Neural progenitor cell (in vitro differentiated cells): ENCODE measurements at regions not wholly inside any gene's neighbourhood (a gene's known extent, or its start where the extent isn't known, plus 50 kb on each side); places are given as distances from the start of the nearest gene placed in this dataset.

Experiments used
- DNase-seq: peaks from one replicate; pipeline ENCODE4 v3.0.0-alpha.2; 2016; ENCODE audit warnings: low spot score
- H2AFZ ChIP-seq: fragments of 200-600 bp; sonication (generic); replicated peaks from 2 replicates; pipeline ENCODE4 v1.6.1; 2016; ENCODE audit warnings: antibody characterized with exemption
- H3F3A ChIP-seq: fragments of 200-600 bp; sonication (generic); 2 replicates; pipeline ENCODE4 v1.6.1; 2016; ENCODE audit warnings: antibody characterized with exemption, low read depth
- H3K27ac ChIP-seq: fragments of 200-600 bp; sonication (generic); 2 replicates; pipeline ENCODE4 v1.5.1; 2016; ENCODE audit warnings: mild to moderate bottlenecking
- H3K27me3 ChIP-seq: fragments of 200-600 bp; sonication (generic); 2 replicates; pipeline ENCODE4 v1.6.1; 2016; ENCODE audit warnings: mild to moderate bottlenecking, moderate library complexity
- H3K36me3 ChIP-seq: fragments of 200-600 bp; sonication (generic); 2 replicates; pipeline ENCODE4 v1.5.1; 2016
- H3K4me1 ChIP-seq: fragments of 200-600 bp; sonication (generic); 2 replicates; pipeline ENCODE4 v1.6.1; 2016; ENCODE audit warnings: mixed run types
- H3K4me2 ChIP-seq: fragments of 200-600 bp; sonication (generic); 2 replicates; pipeline ENCODE4 v1.6.1; 2016
- H3K4me3 ChIP-seq: fragments of 200-600 bp; sonication (generic); 2 replicates; pipeline ENCODE4 v1.5.1; 2016
- H3K79me2 ChIP-seq: fragments of 200-600 bp; sonication (generic); 2 replicates; pipeline ENCODE4 v1.6.1; 2016; ENCODE audit warnings: low read depth
- H3K9ac ChIP-seq: fragments of 200-600 bp; sonication (generic); 2 replicates; pipeline ENCODE4 v1.6.1; 2016
- H3K9me3 ChIP-seq: fragments of 200-600 bp; sonication (generic); 2 replicates; pipeline ENCODE4 v1.5.1; 2016; ENCODE audit warnings: low read depth
- H4K20me1 ChIP-seq: fragments of 200-600 bp; sonication (generic); 2 replicates; pipeline ENCODE4 v1.6.1; 2016; ENCODE audit warnings: low read depth
- H3K27ac Mint-ChIP-seq: 3 replicates; pipeline ENCODE4 v1.8.0; 2021; ENCODE audit warnings: mixed read lengths
- H3K27me3 Mint-ChIP-seq: 2 replicates; pipeline ENCODE4 v1.8.0; 2022; ENCODE audit warnings: low read depth, mild to moderate bottlenecking, inconsistent platforms, moderate library complexity, mixed read lengths; ENCODE audit not compliant: insufficient read depth
- H3K36me3 Mint-ChIP-seq: 3 replicates; pipeline ENCODE4 v1.8.0; 2021; ENCODE audit warnings: mixed read lengths
- H3K4me1 Mint-ChIP-seq: 3 replicates; pipeline ENCODE4 v1.8.0; 2021; ENCODE audit warnings: mixed read lengths
- H3K4me3 Mint-ChIP-seq: 3 replicates; pipeline ENCODE4 v1.8.0; 2021; ENCODE audit warnings: mild to moderate bottlenecking, moderate library complexity, mixed read lengths
- H3K9me3 Mint-ChIP-seq: 3 replicates; pipeline ENCODE4 v1.8.0; 2020; ENCODE audit warnings: mixed read lengths
- CTCF ChIP-seq: fragments of 200-600 bp; sonication (generic); IDR thresholded peaks from 2 replicates; pipeline ENCODE4 v1.5.1; 2017; ENCODE audit warnings: antibody characterized with exemption, mild to moderate bottlenecking
- EZH2 ChIP-seq: fragments of 200-600 bp; sonication (generic); IDR thresholded peaks from 2 replicates; pipeline ENCODE4 v1.6.1; 2017; ENCODE audit warnings: antibody characterized with exemption, mild to moderate bottlenecking, moderate library complexity
- EZH2phosphoT487 ChIP-seq: fragments of 200-600 bp; sonication (generic); IDR thresholded peaks from 2 replicates; pipeline ENCODE4 v1.6.1; 2017; ENCODE audit warnings: antibody characterized with exemption

GRCh38 chr4:177016541-177017141, 223.9 kb upstream of the VEGFC start:
- Histone ChIP-seq H3K27ac (no peak overlapping the region), H4K20me1 (no peaks in the 10 kb centered on the region), H3K4me3 (no peak overlapping the region), H3K27me3 (no peaks in the 10 kb centered on the region), H3K9me3 (no peaks in the 10 kb centered on the region), H3K79me2 (no peaks in the 10 kb centered on the region), H3K36me3 (no peaks in the 10 kb centered on the region), H3K4me2 (no peak overlapping the region), H3K9ac (no peak overlapping the region), H3F3A (no peaks in the 10 kb centered on the region), H3K4me1 (no peaks in the 10 kb centered on the region), H2AFZ (no peak overlapping the region)
- no peak overlapping the region for H3K4me3 Mint-ChIP-seq
- TF ChIP-seq CTCF (no peak), EZH2phosphoT487 (no peak), EZH2 (no peak)
- peaks cover 2% of the 10 kb centered on the region for H3K36me3 Mint-ChIP-seq
- H3K27ac Mint-ChIP-seq: no peak overlapping the region
- peaks cover 26% of the 10 kb centered on the region for H3K9me3 Mint-ChIP-seq
- no peak for DNase-seq
- H3K4me1 Mint-ChIP-seq: no peaks in the 10 kb centered on the region
- no peaks in the 10 kb centered on the region for H3K27me3 Mint-ChIP-seq

GRCh38 chr4:177023951-177024350, 231.2 kb upstream of the VEGFC start:
- DNase-seq: no peak
- Mint-ChIP-seq H3K27ac (no peak overlapping the region), H3K36me3 (no peaks in the 10 kb centered on the region), H3K9me3 (peaks cover 14% of the 10 kb centered on the region), H3K27me3 (no peaks in the 10 kb centered on the region), H3K4me3 (no peak overlapping the region), H3K4me1 (no peaks in the 10 kb centered on the region)
- H3K4me3 ChIP-seq: no peak overlapping the region
- no peaks in the 10 kb centered on the region for H4K20me1 ChIP-seq
- H3K79me2 ChIP-seq: no peaks in the 10 kb centered on the region
- no peaks in the 10 kb centered on the region for H3K4me1 ChIP-seq
- H3K36me3 ChIP-seq: no peaks in the 10 kb centered on the region
- H3K27ac ChIP-seq: no peak overlapping the region
- H3F3A ChIP-seq: no peaks in the 10 kb centered on the region
- H2AFZ ChIP-seq: no peak overlapping the region
- H3K9me3 ChIP-seq: no peaks in the 10 kb centered on the region
- no peak for TF ChIP-seq CTCF
- TF ChIP-seq EZH2: no peak
- no peak for TF ChIP-seq EZH2phosphoT487
- no peak overlapping the region for H3K9ac ChIP-seq
- no peaks in the 10 kb centered on the region for H3K27me3 ChIP-seq
- no peak overlapping the region for H3K4me2 ChIP-seq

- H3K9me3 ChIP-seq: no peaks in the 10 kb centered on the region
- H3K27ac ChIP-seq: no peak overlapping the region
- H3K79me2 ChIP-seq: no peaks in the 10 kb centered on the region
- no peak overlapping the region for H3K4me3 ChIP-seq
- no peak overlapping the region for H3K4me3 Mint-ChIP-seq
- no peak overlapping the region for H3K27ac Mint-ChIP-seq
- H3K36me3 ChIP-seq: no peaks in the 10 kb centered on the region
- no peaks in the 10 kb centered on the region for H3K36me3 Mint-ChIP-seq
- H3K27me3 Mint-ChIP-seq: no peaks in the 10 kb centered on the region
- no peak for DNase-seq
- H3K4me2 ChIP-seq: no peak overlapping the region
- H3F3A ChIP-seq: no peaks in the 10 kb centered on the region
- H3K4me1 Mint-ChIP-seq: no peaks in the 10 kb centered on the region
- TF ChIP-seq CTCF: no peak
- no peak for TF ChIP-seq EZH2
- no peak for TF ChIP-seq EZH2phosphoT487
- no peaks in the 10 kb centered on the region for H3K9me3 Mint-ChIP-seq
- no peaks in the 10 kb centered on the region for H4K20me1 ChIP-seq
- no peak overlapping the region for H3K9ac ChIP-seq
- H3K4me1 ChIP-seq: no peaks in the 10 kb centered on the region
- H3K27me3 ChIP-seq: no peaks in the 10 kb centered on the region
- no peak overlapping the region for H2AFZ ChIP-seq
Observed at GRCh38 chr4:177032341-177032740, 239.6 kb upstream of the VEGFC start.
